ENCODE measurements at regions not wholly inside any gene's neighbourhood (a gene's known extent, or its start where the extent isn't known, plus 50 kb on each side); places are given as distances from the start of the nearest gene placed in this dataset.

GRCh38 chr9:90097237-90097636, 492.4 kb downstream of the GADD45G start:
- TF ChIP-seq FEZF1 (tag by site-specific recombination; IDR thresholded peaks at IDR 0.05) (no peak), ZNF175 (tag by site-specific recombination; IDR thresholded peaks at IDR 0.05) (no peak), ZNF544 (tag by site-specific recombination; IDR thresholded peaks at IDR 0.05) (no peak)
